ENCODE measurements at regions not wholly inside any gene's neighbourhood (a gene's known extent, or its start where the extent isn't known, plus 50 kb on each side); places are given as distances from the start of the nearest gene placed in this dataset.

DNA sequence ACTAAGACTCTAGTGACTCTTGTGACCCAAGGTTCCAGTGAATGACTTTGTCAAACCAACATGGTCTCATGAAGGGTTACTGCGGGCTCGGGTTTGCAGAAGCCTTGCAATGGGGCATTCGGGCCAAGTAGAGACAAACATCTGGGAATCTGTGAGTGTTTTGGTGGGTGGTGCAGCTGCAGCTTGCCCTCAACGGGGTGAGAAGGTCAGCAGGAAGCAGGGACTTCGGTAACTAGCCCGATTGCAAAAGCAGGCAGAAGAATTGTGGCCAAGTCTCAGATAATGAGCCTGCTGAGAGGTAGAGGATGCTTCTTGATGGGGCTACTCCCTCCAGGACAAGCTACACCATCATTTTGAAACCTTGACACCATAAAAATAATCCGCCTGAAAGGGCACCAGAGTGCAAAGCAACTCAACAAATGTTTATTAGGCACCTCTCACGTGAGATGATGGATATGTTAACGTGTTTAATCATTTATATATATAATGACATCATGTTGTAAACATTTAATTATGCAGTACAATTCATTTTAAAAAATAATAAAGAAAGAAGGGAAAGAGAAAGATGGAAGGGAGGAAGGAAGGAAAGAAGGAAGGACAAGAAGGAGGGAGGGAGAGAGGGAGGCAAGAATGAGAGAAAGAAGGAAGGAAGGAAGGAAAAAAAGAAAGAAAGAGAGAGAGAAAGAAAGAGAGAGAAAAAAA, 263.9 kb upstream of the IGF1R start:
- no peak for DNase-seq

DNA sequence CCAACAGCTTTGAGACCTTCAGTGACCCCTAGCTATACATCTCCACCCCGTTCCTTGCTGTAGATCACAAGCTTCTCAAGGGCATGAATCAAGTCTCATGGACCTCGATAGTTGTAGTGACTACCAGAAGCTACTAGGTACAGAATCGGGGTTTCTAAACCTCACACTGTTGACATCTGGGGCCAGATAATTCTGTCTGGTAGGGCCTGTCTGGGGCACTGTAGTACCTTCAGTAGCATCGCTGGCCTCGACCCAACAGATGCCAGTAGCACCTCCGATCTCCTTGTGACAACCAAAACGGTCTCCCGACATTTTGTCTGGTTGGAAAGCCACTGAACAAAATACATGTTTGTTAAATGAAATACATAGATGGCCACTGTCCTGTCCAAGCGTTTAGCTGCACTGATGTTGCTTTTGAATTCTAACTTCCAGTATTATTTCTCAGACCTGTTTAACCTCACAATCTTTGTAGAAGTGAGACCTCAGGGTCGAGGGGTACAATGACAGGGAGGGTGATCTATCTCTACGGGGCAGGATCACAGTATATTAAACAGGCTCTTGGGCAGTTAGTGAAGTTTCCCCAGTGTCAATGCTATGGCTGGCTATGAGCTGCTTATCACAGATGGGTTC, 262.5 kb upstream of the IGF1R start:
- DNase-seq: no peak

DNA sequence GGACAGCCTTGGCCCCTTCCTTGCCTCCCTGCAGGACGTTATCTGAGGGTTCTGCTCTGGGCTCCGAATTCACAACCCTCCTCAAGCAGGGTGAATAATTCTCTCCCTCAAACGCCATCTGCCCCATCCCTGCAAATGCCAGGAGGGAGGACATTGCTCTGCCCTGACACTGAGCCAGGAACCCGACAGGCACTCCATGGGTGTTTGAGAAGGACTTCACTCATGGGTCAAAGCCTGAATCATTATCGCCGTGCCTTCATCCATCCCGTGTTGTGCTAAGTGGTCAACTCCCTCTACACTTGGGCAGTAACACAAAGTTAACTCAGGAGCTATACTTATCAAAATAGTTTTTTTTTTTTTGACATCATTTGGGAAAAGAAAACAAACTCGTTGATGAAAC, 261.8 kb upstream of the IGF1R start:
- no peak for DNase-seq

DNA sequence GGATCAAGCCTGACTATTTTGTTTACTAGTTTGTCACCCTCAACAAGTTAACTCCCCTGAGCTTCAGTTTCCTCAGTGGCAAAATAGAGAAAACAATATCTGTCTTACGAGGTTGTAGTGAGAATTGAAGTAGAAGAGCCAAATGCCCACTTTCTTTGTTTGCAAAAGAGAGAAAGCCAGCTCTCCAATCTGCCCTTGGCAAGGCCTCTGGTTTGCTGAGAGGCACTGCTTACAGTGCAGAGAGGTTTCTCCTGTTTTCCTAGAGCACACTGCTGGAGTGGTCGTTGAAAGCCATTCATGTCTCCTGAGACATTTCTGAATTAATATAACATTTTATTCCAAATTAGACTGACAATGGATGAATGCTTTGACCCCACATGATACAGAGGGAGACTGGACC, 260.5 kb upstream of the IGF1R start:
- no peak for DNase-seq

DNA sequence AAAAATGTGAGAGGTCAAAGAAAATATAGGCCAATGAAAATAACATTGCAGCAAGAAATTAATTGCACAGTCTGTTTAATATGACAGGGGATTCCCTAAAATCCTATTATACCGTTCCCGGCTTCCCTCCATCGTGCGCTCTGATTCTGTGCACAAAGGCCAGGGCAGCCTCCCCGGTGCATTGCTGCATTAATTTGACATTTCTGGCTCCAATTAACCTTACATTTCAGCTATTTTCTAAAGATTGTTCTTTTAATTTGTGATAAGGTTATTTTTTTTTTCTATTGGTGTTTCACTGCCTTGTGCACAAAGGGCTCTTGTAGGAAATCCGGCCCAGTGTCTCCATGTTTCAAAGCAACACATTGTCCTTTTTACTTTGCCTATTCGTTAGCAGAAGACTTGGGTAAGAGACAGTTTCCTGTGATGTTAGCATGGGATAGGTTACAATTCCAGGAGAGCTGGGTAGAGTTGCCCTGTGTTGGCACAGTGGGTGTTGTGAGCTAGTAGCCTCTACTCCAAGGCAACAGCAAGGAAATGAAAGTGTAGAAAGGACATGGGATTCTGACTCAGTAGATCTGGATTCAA, 257.3 kb upstream of the IGF1R start:
- no peak for DNase-seq

DNA sequence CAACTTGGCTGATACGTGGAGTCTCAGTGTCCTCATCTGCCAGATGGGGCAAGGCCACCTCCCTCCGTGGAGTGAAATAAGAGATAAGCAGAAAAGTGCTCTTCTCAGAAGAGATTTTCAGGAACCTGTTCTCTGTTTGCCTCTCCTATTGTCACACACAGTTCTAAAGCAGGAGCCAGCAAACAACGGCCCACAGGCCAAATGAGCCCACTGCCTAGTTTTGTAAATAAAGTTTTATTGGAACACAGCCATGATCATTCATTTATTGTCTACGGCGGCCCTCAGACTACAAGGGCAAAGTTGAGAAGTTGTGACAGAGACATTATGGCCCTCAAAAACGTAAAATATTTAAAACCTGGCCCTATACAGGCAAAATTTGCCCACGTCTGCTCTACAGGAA, 256.8 kb upstream of the IGF1R start:
- no peak for DNase-seq

DNA sequence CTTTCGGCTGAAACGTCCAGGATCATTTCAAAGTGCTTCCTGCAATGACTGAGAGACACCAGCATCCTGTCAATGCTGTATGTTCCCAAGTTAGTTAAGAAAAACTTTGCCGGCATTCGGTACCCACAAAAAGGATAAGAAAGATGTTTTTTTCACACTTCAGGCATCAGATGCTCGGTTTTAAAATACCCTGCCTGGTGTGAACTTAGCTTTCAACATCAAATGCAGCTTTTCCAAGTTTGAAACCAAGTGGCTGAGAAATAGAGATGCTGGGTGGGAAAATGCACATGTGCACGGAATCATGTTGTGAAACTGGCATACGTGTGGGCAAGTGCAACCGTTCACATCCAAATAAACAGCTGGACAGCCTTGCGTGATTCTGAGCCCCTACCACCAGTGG, 254.9 kb upstream of the IGF1R start:
- no peak for DNase-seq

DNA sequence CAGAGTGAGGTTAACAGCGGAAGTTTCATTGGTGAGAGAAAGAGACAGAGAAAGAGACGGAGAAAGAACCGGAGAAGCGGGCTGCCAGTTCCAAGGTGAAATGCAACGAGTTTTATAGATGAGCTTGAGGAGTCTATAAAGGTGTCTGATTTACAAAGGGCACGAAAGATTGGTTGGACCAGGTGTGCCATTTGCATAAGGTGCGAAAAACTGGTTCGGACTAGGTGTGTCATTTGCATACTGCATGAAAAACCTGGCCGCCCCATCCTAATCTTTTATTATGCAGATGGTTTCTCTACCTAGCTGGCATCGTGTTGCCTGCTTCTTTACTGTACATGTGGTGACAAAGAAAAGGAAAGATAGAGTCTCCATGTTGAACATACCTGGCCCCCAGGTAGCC, 253.8 kb upstream of the IGF1R start:
- no peak for DNase-seq

DNA sequence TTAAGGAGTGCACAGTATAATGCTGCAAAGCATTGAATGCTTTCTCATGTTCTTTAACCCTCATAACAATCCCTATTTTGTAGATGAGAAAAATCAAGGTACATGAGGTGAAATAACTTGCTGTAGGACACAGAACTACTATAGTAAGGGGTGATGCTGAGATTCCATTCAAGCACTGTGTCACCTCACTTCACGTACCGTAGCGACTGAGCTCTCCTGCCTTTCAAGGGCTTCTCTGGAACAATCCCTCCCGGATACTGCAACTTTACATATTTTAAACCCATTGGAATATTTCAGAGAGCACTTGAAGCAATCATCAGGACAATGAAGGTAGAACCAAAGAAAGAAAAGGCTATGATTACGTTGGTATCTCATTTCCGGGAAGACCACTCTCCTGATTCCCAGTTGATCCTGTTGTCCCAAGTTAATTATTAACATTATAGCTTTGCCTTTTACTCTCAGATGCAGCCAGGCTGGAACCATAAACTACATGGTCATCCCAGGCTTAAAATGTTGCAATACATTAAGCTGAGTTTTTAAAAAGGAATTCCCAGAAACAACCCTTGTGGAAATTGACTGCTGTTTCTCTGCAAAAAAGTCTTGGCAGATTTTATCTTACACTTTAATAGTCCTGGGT, 252.2 kb upstream of the IGF1R start:
- DNase-seq: no peak

DNA sequence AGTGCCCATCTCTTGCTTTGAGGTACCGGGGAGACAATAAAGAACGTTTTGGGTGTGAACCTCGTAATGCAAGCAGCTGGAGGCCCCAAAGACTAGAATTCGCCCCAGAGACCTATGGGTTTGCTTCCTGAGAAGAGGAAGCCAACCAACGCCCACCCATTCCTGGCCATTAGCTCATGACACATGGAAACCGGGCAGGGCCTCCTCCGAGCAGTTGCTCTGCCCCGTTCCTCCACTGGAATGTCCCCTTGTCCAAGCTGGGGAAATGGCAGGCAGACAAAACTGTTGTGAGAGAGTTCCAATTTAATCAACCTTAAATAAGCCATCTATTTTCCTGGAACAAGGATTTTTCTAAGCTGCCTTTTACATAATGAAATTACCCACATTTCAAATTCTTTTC, 250.9 kb upstream of the IGF1R start:
- DNase-seq: no peak

DNA sequence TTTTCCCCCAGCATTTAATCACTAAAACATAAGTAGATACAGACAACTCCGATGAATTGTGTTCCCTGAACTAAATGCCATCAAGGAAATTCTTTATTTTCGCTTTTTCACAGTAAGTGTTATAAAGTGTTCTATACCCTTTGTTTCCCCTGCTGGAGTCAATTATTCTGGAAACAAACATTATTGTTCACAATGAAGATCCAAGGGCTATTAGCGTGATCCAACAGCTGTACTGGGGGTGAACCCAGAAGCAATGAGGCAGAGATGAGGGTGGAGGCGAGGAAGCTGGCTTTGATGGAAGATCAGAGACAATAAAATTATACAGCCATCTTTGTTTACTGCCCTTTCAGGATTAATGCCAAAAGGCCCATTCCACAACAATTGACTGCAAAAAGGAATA, 250.3 kb upstream of the IGF1R start:
- DNase-seq: no peak

DNA sequence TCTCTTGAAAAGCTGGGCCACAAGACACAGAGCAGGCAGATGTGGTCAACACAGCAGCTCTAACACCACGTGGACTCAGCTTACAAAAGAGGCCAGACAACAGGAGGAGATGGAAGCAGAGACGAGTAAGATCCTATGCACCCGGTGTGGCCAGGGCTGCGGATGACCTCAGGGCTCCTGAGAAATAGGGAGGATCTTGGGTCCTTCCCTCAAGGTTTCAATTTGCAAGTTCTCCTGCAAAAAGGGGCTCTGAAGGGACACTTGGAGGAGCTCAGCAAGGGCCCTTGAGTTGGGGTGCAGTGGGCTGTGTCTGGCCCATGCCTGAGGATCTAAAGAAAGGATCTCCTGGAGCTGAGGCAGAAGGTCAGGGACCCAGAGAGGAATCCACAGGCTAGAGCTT, 249.5 kb upstream of the IGF1R start:
- no peak for DNase-seq

DNA sequence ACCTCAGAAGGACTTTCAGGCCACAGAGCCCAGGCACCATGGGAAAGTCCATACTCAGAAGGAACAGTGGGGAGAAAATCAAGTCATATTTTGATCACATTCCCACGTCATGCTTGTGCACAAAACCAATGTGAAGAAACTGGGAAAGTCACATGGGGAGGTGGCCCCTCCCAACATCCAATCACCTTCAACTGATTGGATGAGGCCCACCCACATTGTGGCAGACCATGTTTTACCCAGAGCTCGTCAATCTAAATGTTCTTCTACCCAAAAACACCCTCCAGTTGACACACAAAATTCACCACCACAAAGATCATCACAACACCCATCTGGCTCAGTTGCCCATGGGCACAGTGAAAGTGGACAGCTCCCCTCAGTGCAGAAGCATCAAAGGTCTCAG, 248.2 kb upstream of the IGF1R start:
- no peak for DNase-seq

DNA sequence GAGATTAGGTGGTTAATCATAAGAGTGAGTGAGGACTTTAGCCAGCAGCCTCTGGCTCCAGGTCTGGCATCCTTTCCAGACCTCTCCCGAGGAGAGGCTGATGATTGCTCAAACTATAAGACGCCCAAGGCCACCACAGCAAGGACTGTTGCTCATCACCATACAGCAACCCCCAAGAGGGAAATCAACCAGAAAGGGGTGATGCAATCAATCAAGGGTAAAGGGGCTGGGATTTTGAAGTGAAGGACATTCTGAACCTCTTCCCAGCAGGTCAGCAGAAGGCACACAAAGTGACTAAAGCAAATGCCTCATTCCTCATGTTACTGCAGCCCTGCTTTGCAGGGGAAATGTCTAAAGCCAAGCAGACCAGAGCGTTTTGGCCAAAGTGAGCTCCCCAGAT, 247.3 kb upstream of the IGF1R start:
- no peak for DNase-seq

DNA sequence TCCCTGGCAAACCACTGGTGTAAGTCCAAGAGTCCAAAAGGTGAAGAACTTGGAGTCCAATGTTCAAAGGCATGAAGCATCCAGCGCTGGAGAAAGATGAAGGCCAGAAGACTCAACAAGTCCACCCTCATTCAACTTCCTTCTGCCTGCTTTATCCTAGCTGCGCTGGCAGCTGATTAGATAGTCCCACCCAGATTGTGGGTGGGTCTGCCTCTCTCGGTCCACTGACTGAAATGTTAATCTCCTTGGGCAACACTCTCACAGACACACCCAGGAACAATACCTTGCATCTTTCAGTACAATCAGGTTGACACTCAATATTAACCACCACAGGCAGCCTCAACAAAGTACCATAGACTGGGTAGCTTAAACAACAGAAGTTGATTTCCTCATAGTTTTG, 245.9 kb upstream of the IGF1R start:
- DNase-seq: no peak

DNA sequence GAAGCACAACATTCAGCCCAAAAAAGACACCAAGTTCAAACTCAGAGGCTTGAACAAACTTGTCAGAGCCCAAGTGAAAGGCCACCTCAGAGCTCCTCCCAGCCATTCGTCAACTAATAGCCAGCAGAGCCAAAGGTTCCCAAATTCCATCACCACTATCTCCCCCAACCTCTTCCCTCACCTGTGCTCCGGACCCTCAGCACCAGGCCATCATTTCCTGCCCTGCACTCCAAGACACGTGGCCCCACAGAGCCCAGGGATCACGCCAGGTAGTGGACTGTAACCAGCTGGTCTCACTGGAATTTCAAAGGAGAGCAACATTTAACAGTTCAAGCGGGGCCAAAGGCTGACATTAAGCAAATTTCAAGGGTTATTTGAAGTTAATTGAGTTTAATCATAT, 245.2 kb upstream of the IGF1R start:
- no peak for DNase-seq

DNA sequence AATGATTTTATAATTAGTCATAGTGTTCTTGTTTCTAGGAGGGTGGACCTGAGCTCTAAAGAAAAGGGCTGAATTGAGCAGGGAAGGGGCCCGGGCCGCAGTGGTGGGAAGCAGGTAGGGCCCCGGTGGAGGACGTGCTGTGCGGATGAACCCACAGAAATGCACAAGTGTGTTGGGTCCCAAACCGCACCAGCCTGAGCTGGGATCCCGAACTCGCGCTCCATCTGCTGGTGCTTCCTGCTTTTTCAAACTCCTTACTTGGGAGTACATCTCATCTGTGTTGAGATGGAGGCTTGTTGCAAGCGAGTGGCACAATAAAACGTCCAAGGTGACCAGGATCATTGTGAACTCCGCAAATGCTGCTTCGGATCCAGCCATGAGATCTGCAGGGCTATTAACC, 244.8 kb upstream of the IGF1R start:
- DNase-seq: no peak

DNA sequence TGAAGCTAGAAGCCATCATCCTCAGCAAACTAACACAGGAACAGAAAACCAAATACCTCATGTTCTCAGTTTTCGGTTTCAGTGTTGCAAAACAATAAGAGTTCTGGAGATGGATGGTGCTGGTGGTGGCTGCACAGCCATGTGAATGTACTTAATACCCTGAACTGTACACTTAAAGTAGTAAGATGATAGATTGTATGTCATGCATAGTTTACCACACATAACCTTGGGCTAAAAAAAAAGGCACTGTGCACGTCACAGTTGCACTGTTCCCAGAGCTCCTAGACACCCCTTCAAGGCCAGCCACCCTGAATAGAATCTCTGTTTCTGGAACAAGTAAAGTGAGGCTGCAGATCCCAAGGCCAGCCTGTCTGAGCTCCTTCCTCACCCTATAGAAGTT, 243.3 kb upstream of the IGF1R start:
- no peak for DNase-seq

DNA sequence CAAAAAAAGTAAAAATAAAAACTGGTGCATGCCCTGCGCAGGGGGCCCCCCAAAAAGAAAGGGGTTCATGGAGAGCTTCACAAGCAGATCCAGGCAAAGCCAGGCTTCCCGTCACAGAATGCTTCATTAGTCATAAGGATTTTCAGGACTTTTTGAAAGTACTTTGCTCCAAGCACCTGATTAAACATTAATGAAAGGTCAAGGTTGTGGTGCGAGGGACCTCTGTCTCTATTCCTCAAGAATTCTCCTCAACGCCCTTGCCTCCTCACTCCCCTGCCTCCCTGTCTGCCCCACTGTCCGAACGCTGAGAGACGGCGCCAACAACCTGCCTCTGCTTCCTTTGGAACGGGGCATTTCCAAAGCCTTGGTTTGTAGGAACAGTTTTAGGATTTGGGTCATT, 240.1 kb upstream of the IGF1R start:
- DNase-seq: no peak

DNA sequence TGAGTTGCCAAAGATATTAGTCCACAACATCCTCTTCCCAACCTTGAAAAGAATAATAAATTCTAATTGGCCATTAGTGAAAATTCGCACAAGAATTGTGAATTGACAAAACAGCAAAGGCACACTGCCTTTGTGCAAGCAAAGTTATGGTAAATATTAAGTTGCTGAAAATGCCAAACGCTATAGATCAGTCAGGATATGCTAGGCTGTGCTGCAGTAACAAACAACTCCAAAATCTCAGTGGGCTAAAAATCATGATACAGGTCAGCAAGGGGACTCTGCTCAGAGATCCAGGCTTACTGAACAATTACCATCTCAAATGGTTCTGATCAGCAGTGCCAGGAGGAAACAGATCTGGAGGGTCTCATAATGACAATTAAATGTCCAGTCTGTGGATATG, 238.0 kb upstream of the IGF1R start:
- DNase-seq: no peak

DNA sequence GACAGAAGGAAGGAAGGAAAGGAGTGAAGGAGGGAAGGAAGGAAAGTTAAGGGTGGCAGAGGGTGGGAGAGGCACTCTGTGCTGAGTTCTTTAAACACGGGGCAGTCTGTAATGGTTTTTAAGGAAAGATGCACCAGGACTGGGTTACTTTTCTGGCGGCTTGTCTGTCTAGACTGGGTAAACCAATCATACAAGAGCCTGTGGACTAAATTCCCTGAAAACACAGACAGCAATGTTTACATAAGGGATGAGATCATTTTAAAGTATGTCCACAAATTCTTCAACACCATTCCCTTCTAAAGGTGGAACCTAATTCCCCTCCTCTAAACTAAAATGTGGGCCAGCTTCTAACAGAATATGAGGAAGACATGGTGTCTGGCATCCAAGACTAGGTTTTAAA, 235.5 kb upstream of the IGF1R start:
- no peak for DNase-seq

DNA sequence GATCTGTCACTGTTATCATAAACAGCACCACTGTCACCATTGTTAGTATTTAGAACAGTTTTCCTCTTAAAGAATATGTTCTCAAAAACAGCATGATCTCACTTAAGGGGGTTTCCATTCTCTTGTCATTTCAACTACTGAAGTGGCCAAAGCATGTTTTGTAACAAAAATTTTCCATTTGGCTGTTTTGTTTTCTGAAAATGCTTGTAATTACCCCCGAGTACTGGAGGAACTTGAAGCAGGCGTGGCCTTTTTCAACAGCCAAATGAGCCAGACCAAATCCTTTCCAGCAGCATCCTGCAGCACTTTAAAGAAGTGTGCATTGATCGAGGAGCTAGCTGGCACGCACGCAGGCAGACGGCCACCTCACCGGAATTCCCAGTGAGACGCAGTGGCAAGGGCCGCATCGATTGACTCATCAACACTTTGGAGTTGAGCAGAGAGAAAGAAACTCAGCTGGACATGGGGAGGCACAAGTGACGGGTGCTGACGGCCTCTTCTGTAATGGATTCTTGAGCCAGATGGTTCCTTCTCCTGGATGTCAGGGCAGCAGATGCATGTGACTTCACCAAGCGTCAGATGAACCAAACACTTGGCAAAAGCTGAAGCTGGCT, 234.3 kb upstream of the IGF1R start:
- DNase-seq: no peak

Data from amygdala (tissue), 56 donors.